Lung (tissue), 11 donors: ENCODE measurements at regions not wholly inside any gene's neighbourhood (a gene's known extent, or its start where the extent isn't known, plus 50 kb on each side); places are given as distances from the start of the nearest gene placed in this dataset.

Source experiments
- ATAC-seq: fragments of 200-7000 bp; cut with Tn5 transposase; one replicate; pipeline ENCODE4 v1.9.1; 2020; ENCODE audit warnings: moderate number of reproducible peaks; ENCODE audit not compliant: insufficient read depth, low FRiP score
- DNase-seq, 3 donors: peaks; one replicate each; pipeline ENCODE4 v3.0.0-alpha.2; 2013 to 2017
- H3K27ac ChIP-seq, 2 donors: one replicate each; pipeline ENCODE4 v1.5.1; 2013; ENCODE audit warnings: mild to moderate bottlenecking in 2 of 2, moderate library complexity in 2 of 2, control low read depth in 1 of 2, inconsistent platforms in 1 of 2, low read depth in 1 of 2, low read length in 1 of 2
- H3K27me3 ChIP-seq, 3 donors: one replicate each; pipeline ENCODE4 v1.5.1; 2013; ENCODE audit warnings: low read length in 2 of 3; ENCODE audit not compliant: control insufficient read depth in 3 of 3, insufficient read depth in 3 of 3
- H3K36me3 ChIP-seq, 4 donors: one replicate each; pipeline ENCODE4 v1.5.1; 2013; ENCODE audit warnings: low read length in 4 of 4, mild to moderate bottlenecking in 1 of 4, moderate library complexity in 1 of 4; ENCODE audit not compliant: control insufficient read depth in 4 of 4, insufficient read depth in 4 of 4
- H3K4me1 ChIP-seq, 5 donors: one replicate each; pipeline ENCODE4 v1.5.1; 2013; ENCODE audit warnings: low read length in 5 of 5, mild to moderate bottlenecking in 2 of 5, moderate library complexity in 1 of 5; ENCODE audit not compliant: control insufficient read depth in 5 of 5, insufficient read depth in 5 of 5
- H3K4me3 ChIP-seq: one replicate; pipeline ENCODE4 v1.5.1; 2013; ENCODE audit warnings: mild to moderate bottlenecking, control low read depth, moderate library complexity
- H3K9ac ChIP-seq, 2 donors: one replicate each; pipeline ENCODE4 v1.5.1; 2013; ENCODE audit warnings: low read length in 2 of 2, control low read depth in 1 of 2; ENCODE audit not compliant: insufficient read depth in 1 of 2
- H3K9me3 ChIP-seq, 4 donors: one replicate each; pipeline ENCODE4 v1.5.1; 2013; ENCODE audit warnings: low read length in 3 of 4, mild to moderate bottlenecking in 1 of 4, moderate library complexity in 1 of 4; ENCODE audit not compliant: control insufficient read depth in 4 of 4, insufficient read depth in 3 of 4
- WGBS, 2 donors: extraction: QIAGEN DNeasy Blood & Tissue Kit; methylation state at CpG; one replicate each; pipeline ENCODE4 v1.1.7; 2013; 5-methylcytosine and 5-hydroxymethylcytosine counted together
- TF ChIP-seq, protein P1 (sequence below): IDR thresholded peaks from 2 replicates; pipeline ENCODE4 v1.5.1; 2012; ENCODE audit warnings: mild to moderate bottlenecking; ENCODE audit errors: control extremely low read depth, extremely low read depth
- donor health status: control.
- donor health status: control.
- donor health status: Bipolar disorder and iron deficiency.
- donor health status: healthy.
- donor health status: DM: yes; HTN: yes; CAD: no.

DNA sequence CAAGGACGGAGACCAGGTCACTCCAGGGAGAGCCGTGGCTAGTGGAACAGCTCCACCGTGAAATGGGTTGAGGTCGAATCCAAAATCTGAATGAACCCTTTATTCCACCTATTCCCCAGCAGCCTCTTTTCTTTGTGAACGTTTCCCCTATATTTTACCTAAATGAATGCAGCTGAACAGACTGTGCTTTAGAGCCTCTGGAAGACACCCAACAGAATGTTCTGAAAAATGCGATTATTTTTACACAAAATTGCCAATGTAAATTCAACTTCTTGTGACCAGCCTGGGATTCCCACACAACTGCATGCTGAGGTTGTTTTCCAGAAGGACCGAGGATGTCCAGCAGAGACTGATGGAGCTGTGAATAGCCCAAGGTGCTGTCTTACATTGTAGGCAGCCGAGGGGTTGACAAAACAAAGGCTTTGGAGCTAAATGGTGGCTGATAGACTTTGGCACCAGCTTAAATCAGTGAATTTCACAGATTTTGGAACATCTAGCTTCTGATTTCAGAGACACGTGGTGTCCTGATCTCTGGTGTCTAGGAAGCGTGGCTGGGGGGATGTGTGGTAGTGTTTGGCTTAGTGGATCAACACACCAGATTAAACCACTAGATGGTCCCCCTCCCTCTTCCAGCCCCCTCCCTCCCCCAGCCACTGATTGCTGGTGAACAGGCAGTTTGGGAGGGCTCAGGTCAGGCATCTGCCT is 150.4 kb downstream of the ZNF664 start:
- H3K4me3 ChIP-seq: no peak overlapping the region
- DNase-seq (no peak), ATAC-seq (no peak)
- H3K27me3 ChIP-seq: no peaks in the 10 kb centered on the region
- H3K9ac ChIP-seq: no peak overlapping the region
- TF ChIP-seq, protein P1, sequence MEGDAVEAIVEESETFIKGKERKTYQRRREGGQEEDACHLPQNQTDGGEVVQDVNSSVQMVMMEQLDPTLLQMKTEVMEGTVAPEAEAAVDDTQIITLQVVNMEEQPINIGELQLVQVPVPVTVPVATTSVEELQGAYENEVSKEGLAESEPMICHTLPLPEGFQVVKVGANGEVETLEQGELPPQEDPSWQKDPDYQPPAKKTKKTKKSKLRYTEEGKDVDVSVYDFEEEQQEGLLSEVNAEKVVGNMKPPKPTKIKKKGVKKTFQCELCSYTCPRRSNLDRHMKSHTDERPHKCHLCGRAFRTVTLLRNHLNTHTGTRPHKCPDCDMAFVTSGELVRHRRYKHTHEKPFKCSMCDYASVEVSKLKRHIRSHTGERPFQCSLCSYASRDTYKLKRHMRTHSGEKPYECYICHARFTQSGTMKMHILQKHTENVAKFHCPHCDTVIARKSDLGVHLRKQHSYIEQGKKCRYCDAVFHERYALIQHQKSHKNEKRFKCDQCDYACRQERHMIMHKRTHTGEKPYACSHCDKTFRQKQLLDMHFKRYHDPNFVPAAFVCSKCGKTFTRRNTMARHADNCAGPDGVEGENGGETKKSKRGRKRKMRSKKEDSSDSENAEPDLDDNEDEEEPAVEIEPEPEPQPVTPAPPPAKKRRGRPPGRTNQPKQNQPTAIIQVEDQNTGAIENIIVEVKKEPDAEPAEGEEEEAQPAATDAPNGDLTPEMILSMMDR: no peak
- WGBS, 2 donors: 77 to 86% methylated on average over 10 of the region's 10 CpGs
- no peaks in the 10 kb centered on the region for H3K36me3 ChIP-seq
- H3K27ac ChIP-seq: no peak overlapping the region
- H3K4me1 ChIP-seq: peaks cover 0 to 7% (median 0%) of the 10 kb centered on the region in 5 donors
- H3K9me3 ChIP-seq: no peaks in the 10 kb centered on the region

DNA sequence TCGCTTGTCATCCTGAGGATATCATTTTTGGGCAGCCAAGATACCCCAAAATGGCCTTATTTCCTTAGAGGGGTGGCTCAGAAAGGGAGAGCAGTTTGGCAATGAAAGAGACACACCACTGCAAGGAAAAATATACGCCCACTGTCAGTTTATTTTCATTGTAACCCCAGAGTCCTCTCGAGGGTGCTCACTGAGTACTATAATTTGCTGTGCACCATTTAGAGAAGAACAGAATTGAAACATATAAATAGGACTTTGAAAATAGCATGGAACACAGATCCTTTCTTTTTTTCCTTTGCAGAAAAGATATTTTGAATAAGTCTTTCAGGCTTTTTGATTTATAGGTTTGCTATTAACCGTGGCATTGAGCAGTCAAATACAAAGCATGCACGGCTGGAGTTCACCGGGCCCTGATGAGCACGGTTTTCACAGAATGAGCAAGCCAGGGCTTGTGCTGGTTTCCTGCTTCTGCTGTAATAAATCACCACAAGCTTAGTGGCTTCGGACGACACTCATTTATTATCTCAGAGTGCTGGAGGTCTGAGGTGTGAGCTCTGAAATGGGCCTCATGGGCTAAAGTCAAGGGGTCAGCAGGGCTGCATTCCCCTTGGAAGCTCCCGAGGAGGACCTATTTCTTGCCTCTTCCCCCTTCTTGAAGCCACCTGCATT is 152.3 kb downstream of the ZNF664 start:
- H3K4me1 ChIP-seq: peaks cover 0 to 4% (median 0%) of the 10 kb centered on the region in 5 donors
- H3K36me3 ChIP-seq: no peaks in the 10 kb centered on the region
- 52 to 61% methylated on average over 10 of the region's 10 CpGs for WGBS, 2 donors
- ATAC-seq (no peak), DNase-seq (no peak)
- no peak overlapping the region for H3K27ac ChIP-seq
- no peak overlapping the region for H3K4me3 ChIP-seq
- H3K27me3 ChIP-seq: no peaks in the 10 kb centered on the region
- H3K9me3 ChIP-seq: no peaks in the 10 kb centered on the region
- TF ChIP-seq, protein P1: no peak
- no peak overlapping the region for H3K9ac ChIP-seq

GRCh38 chr12:124126950-124127655 is 154.1 kb downstream of the ZNF664 start:
- ATAC-seq: no peak
- TF ChIP-seq, protein P1: no peak
- no peak for DNase-seq

More at GRCh38 chr12:124126950-124127655, 154.1 kb downstream of the ZNF664 start:
- Histone ChIP-seq H3K9ac (no peak overlapping the region), H3K9me3 (no peaks in the 10 kb centered on the region), H3K36me3 (no peaks in the 10 kb centered on the region), H3K4me3 (no peak overlapping the region), H3K4me1 (peaks cover 0 to 7% (median 2%) of the 10 kb centered on the region in 5 donors), H3K27me3 (no peaks in the 10 kb centered on the region), H3K27ac (no peak overlapping the region)
- WGBS, 2 donors: 78 to 88% methylated on average over 15 of the region's 15 CpGs
